ENCODE measurements at regions not wholly inside any gene's neighbourhood (a gene's known extent, or its start where the extent isn't known, plus 50 kb on each side); places are given as distances from the start of the nearest gene placed in this dataset.
"Not testable (repeated sequence)": the region's sequence is repeated elsewhere in the genome, so short reads cannot be mapped to it uniquely, and the experiment has no call there.

DNA sequence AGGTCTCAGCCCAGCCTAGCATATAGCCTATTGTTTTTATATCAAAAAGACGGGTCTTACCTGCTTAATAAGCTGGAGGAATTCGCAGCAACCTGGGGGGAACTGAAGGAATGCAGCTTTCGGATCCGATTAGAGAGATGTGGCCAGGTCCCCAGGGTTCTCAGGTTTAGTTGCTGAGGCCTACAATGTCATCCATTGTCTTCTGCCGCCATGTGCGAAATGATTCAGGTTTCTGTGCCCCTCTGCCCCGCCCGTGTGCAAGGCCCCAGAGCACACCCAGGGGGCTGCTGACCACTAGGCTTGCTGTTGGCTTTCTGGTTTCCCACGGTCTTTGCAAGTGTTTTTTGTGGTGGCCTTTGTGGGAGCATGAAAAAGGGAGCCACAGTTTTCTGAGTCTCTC lies 154.5 kb upstream of the TBX3 start:
- H3K4me3 ChIP-seq (ENCODE audit: control insufficient read depth, low read depth, low read length) = no peak overlapping the region
- no peak for DNase-seq (ENCODE audit: low read depth)

GRCh38 chr12:114836609-114837008 lies 152.6 kb upstream of the TBX3 start:
- TF ChIP-seq, protein P1, sequence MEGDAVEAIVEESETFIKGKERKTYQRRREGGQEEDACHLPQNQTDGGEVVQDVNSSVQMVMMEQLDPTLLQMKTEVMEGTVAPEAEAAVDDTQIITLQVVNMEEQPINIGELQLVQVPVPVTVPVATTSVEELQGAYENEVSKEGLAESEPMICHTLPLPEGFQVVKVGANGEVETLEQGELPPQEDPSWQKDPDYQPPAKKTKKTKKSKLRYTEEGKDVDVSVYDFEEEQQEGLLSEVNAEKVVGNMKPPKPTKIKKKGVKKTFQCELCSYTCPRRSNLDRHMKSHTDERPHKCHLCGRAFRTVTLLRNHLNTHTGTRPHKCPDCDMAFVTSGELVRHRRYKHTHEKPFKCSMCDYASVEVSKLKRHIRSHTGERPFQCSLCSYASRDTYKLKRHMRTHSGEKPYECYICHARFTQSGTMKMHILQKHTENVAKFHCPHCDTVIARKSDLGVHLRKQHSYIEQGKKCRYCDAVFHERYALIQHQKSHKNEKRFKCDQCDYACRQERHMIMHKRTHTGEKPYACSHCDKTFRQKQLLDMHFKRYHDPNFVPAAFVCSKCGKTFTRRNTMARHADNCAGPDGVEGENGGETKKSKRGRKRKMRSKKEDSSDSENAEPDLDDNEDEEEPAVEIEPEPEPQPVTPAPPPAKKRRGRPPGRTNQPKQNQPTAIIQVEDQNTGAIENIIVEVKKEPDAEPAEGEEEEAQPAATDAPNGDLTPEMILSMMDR (IDR thresholded peaks at IDR 0.05; ENCODE audit: control insufficient read depth, insufficient read depth, low read depth, low read length, missing control alignments) = no peak
- no peak overlapping the region for H3K4me3 ChIP-seq (ENCODE audit: control insufficient read depth, low read depth, low read length)
- no peak for DNase-seq (ENCODE audit: low read depth)

More for the DNA sequence above, 154.5 kb upstream of the TBX3 start:
- TF ChIP-seq, protein P1 (IDR thresholded peaks at IDR 0.05; ENCODE audit: control insufficient read depth, insufficient read depth, low read depth, low read length, missing control alignments) = no peak

DNA sequence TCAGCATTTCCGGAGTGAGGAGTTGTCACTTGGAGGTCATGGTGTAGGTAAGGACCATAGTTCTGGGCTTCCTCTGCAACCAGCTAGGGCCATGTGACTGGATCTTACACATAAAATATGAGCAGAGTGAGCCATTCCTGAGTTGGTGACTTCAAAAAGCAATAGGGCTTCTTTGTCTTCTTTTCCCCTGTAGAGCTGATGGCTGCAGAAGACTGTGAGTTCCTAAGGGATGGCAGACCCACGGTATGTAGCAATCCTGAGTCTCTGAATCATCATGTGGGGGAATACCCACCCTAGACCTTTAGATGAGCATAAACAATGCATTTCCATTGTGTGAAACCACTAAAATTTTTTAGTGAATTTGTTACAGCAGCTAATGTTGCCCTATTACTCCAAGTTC lies 151.1 kb upstream of the TBX3 start:
- TF ChIP-seq, protein P1 (IDR thresholded peaks at IDR 0.05; ENCODE audit: control insufficient read depth, insufficient read depth, low read depth, low read length, missing control alignments) = no peak
- DNase-seq (ENCODE audit: low read depth) = peak; percentile 39
- H3K4me3 ChIP-seq (ENCODE audit: control insufficient read depth, low read depth, low read length) = no peak overlapping the region

- DNase-seq (ENCODE audit: low read depth) = no peak
- H3K4me3 ChIP-seq (ENCODE audit: control insufficient read depth, low read depth, low read length) = no peak overlapping the region
- TF ChIP-seq, protein P1 (IDR thresholded peaks at IDR 0.05; ENCODE audit: control insufficient read depth, insufficient read depth, low read depth, low read length, missing control alignments) = no peak
Observed at GRCh38 chr12:114834621-114835020, 150.6 kb upstream of the TBX3 start.

- no peak for DNase-seq (ENCODE audit: low read depth)
- TF ChIP-seq, protein P1 (IDR thresholded peaks at IDR 0.05; ENCODE audit: control insufficient read depth, insufficient read depth, low read depth, low read length, missing control alignments) = no peak
- no peak overlapping the region for H3K4me3 ChIP-seq (ENCODE audit: control insufficient read depth, low read depth, low read length)
Observed at GRCh38 chr12:114829833-114830232, 145.9 kb upstream of the TBX3 start.

DNA sequence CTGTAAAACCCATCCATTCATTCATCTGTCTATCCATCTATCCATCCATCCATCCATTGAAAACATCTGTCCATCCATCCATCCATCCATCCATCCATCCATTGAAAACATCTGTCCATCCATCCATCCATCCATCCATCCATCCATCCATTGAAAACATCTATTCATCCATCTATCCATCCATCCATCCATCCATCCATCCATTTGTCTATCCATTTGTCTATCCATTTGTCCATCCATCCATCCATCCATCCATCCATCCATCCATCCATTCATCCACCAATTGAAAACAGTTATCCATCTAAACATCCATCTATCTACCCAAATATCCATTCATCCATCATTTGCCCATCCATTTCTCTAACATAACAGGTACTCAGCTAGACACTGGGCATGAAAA lies 145.3 kb upstream of the TBX3 start:
- not testable (repeated sequence) for DNase-seq (ENCODE audit: low read depth); H3K4me3 ChIP-seq (ENCODE audit: control insufficient read depth, low read depth, low read length)

DNA sequence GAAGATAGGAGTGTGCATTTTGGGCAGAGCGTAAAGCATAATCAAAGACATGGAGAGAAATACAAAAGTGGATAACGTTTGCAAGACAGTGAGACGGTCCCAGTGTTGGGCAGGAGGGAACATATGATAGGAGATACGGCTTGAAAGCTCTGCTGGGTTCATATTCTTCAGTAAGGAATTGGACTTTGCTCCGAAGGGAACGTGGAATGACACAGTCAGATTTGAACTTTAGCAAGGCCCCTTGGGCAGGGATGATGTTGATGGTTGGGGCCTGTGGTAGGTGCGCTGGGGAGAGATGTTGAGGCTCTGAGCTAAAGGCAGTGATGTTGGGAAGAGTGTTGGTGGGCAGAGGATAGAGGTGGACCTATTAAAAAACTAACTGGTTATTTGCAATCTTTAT lies 143.5 kb upstream of the TBX3 start:
- no peak overlapping the region for H3K4me3 ChIP-seq (ENCODE audit: control insufficient read depth, low read depth, low read length)
- DNase-seq (ENCODE audit: low read depth) = no peak
- TF ChIP-seq, protein P1 (IDR thresholded peaks at IDR 0.05; ENCODE audit: control insufficient read depth, insufficient read depth, low read depth, low read length, missing control alignments) = no peak
